Activated CD8-positive, alpha-beta memory T cell treated with anti-CD3 and anti-CD28 coated beads, Interleukin-2, amount 10 ng/mL, durations not matched to agents 7 days and 5 days (primary cell): ENCODE measurements at regions not wholly inside any gene's neighbourhood (a gene's known extent, or its start where the extent isn't known, plus 50 kb on each side); places are given as distances from the start of the nearest gene placed in this dataset.

Source experiments
- ATAC-seq: fragments of 150-1000 bp; cut with Tn5 transposase; one replicate; pipeline ENCODE4 v1.10.0; 2021; ENCODE audit warnings: moderate library complexity
- CTCF ChIA-PET: fragments of 350-600 bp; sonication (Branson Sonifier 250); formaldehyde crosslinking; loops from one replicate; lab custom pipeline; 2021; ENCODE audit warnings: antibody characterized with exemption; lab: Charles Lee
- DNase-seq: peaks from one replicate; pipeline ENCODE4 v3.0.0-alpha.2; 2020
- H3K27ac Mint-ChIP-seq: one replicate; pipeline ENCODE4 v1.8.0; 2021; ENCODE audit warnings: mild to moderate bottlenecking, mixed read lengths
- H3K27me3 Mint-ChIP-seq: one replicate; pipeline ENCODE4 v1.8.0; 2021; ENCODE audit warnings: mixed read lengths
- H3K36me3 Mint-ChIP-seq: one replicate; pipeline ENCODE4 v1.8.0; 2021; ENCODE audit warnings: mild to moderate bottlenecking, mixed read lengths
- H3K4me1 Mint-ChIP-seq: one replicate; pipeline ENCODE4 v1.8.0; 2021; ENCODE audit warnings: mixed read lengths
- H3K4me3 Mint-ChIP-seq: one replicate; pipeline ENCODE4 v1.8.0; 2021; ENCODE audit warnings: mild to moderate bottlenecking, moderate library complexity, mixed read lengths
- H3K9me3 Mint-ChIP-seq: one replicate; pipeline ENCODE4 v1.8.0; 2022; ENCODE audit warnings: low read depth, mixed read lengths

GRCh38 chr13:111519041-111519440 is 198.6 kb downstream of the TEX29 start:
- Mint-ChIP-seq H3K36me3 (peaks cover 2% of the 10 kb centered on the region), H3K27me3 (no peaks in the 10 kb centered on the region), H3K4me3 (no peak overlapping the region), H3K4me1 (no peaks in the 10 kb centered on the region), H3K27ac (no peak overlapping the region), H3K9me3 (no peaks in the 10 kb centered on the region)
- DNase-seq (no peak), ATAC-seq (no peak)
- CTCF ChIA-PET = no interaction called here

DNA sequence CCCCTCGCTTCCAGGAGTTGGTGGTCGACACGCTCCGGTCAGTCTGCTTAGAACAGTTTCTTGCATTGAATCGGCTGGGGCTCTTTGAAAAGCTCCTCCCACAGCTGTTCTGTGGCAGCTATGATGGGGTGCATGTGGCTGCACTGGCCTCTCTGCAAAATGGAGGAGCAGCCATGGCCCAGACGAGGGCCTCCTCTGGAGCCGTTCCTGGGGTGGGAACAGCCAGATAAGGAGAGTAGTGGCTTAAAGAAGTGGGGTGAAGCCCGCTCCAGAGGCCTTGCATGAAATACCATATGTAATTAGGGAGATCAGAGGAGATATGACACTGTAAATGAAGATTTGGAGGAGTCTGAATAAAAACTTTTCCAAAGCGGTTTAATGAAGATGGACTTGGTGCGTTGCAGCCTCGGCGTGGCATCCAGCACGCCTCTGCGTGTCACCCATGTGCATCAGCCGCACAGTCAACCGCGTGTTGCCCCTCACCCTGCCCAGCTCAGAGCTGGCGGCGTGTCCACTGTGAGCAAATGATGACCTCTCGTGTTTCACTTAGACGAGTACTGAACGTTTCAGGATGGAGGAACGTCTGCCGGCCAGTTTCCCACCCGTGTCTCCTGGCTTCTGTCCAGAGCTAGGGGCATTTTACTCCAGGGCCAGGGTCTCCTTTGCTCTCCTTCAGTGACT is 199.2 kb downstream of the TEX29 start:
- Mint-ChIP-seq H3K9me3 (no peaks in the 10 kb centered on the region), H3K27ac (no peak overlapping the region), H3K4me1 (no peaks in the 10 kb centered on the region), H3K36me3 (peaks cover 2% of the 10 kb centered on the region), H3K27me3 (no peaks in the 10 kb centered on the region), H3K4me3 (no peak overlapping the region)
- DNase-seq = no peak
- no peak for ATAC-seq
- CTCF ChIA-PET = no interaction called here

GRCh38 chr13:111521030-111521429 is 200.6 kb downstream of the TEX29 start:
- peaks cover 2% of the 10 kb centered on the region for H3K36me3 Mint-ChIP-seq
- DNase-seq (no peak), ATAC-seq (no peak)
- CTCF ChIA-PET = no interaction called here
- H3K27me3 Mint-ChIP-seq = no peaks in the 10 kb centered on the region
- no peaks in the 10 kb centered on the region for H3K9me3 Mint-ChIP-seq
- no peak overlapping the region for H3K4me3 Mint-ChIP-seq
- H3K4me1 Mint-ChIP-seq = no peaks in the 10 kb centered on the region
- H3K27ac Mint-ChIP-seq = no peak overlapping the region

DNA sequence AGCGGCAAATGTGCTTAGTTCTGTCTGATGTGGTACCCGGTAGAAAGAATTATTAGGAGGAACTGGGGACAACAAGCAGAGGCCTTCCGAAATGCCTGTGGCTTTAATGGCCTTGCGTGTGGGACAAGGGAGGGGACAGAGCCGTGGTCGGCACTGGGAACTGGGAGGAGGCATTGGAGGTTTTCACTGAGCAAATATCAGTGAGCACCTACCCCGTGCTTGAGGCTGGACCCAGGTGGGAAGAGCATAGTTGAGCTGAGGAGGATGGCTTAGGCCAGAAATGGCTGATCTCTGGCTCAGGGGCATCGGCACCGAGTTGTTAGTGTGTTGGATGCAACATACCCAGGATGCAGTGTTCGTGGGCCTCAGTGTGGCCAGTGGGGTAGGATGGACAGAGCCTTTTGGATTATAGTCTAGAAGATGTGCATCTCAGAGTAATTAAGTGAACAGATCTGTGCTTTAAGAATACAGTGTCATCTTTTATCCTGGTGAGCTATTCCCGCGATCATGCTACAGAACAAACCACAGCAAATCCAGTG is 201.3 kb downstream of the TEX29 start:
- no peaks in the 10 kb centered on the region for H3K9me3 Mint-ChIP-seq

GRCh38 chr13:111525320-111526118 is 205.1 kb downstream of the TEX29 start:
- CTCF ChIA-PET = no interaction called here
- ATAC-seq = no peak
- H3K4me3 Mint-ChIP-seq = no peak overlapping the region
- no peaks in the 10 kb centered on the region for H3K36me3 Mint-ChIP-seq
- no peaks in the 10 kb centered on the region for H3K4me1 Mint-ChIP-seq
- no peaks in the 10 kb centered on the region for H3K9me3 Mint-ChIP-seq
- H3K27ac Mint-ChIP-seq = no peak overlapping the region
- H3K27me3 Mint-ChIP-seq = peaks cover 2% of the 10 kb centered on the region
- DNase-seq = no peak

More for the DNA sequence above, 201.3 kb downstream of the TEX29 start:
- Mint-ChIP-seq H3K36me3 (peaks cover 2% of the 10 kb centered on the region), H3K4me1 (no peaks in the 10 kb centered on the region), H3K4me3 (no peak overlapping the region), H3K27me3 (no peaks in the 10 kb centered on the region), H3K27ac (no peak overlapping the region)
- CTCF ChIA-PET = no interaction called here
- DNase-seq = no peak
- no peak for ATAC-seq

DNA sequence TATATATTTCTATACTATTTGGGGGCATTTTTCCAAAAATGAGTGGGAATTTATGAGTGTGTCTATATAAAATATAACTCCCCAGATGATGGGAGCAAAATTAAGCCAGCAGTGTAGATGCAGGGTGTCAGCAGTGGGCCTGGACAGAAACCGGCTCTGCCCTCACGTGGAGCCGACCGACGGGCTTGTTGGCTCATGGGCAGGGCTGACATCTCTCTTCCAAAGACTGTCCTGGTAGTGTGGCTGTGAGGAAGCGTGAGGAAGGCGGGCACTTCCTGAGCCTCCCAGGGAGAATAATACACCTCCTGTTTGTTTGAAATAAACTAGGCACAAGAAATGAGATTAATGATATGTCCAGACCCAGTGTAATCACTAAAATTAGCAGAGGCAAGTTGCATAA is 206.5 kb downstream of the TEX29 start:
- H3K27ac Mint-ChIP-seq = no peak overlapping the region
- peaks cover 12% of the 10 kb centered on the region for H3K27me3 Mint-ChIP-seq
- H3K4me1 Mint-ChIP-seq = no peaks in the 10 kb centered on the region
- ATAC-seq (no peak), DNase-seq (no peak)
- no peaks in the 10 kb centered on the region for H3K9me3 Mint-ChIP-seq
- CTCF ChIA-PET = no interaction called here
- no peaks in the 10 kb centered on the region for H3K36me3 Mint-ChIP-seq
- H3K4me3 Mint-ChIP-seq = no peak overlapping the region

- DNase-seq = no peak
- CTCF ChIA-PET = no interaction called here
- ATAC-seq = no peak
- H3K27me3 Mint-ChIP-seq = peaks cover 17% of the 10 kb centered on the region
- no peaks in the 10 kb centered on the region for H3K9me3 Mint-ChIP-seq
- H3K36me3 Mint-ChIP-seq = no peaks in the 10 kb centered on the region
- no peak overlapping the region for H3K27ac Mint-ChIP-seq
- H3K4me3 Mint-ChIP-seq = no peak overlapping the region
- no peaks in the 10 kb centered on the region for H3K4me1 Mint-ChIP-seq
These were observed 207.3 kb downstream of the TEX29 start for GRCh38 chr13:111527614-111528229.

DNA sequence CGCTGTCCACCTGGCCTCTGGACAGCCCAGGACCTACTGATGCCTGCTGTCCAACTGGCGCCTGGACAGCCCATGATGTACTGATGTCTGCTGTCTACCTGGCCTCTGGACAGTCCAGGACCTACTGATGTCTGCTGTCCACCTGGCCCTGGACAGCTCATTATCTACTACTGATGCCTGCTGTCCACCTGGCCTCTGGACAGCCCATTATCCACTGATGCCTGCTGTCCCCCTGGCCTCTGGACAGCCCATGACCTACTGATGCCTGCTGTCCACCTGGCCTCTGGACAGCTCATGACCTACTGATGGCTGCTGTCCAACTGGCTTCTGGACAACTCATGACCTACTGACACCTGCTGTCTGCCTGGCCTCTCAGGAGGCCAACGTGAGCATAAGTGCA is 208.1 kb downstream of the TEX29 start:
- ATAC-seq (no peak), DNase-seq (no peak)
- Mint-ChIP-seq H3K4me3 (no peak overlapping the region), H3K4me1 (no peaks in the 10 kb centered on the region), H3K27ac (no peak overlapping the region), H3K36me3 (no peaks in the 10 kb centered on the region), H3K27me3 (peaks cover 25% of the 10 kb centered on the region), H3K9me3 (no peaks in the 10 kb centered on the region)
- CTCF ChIA-PET = no interaction called here

- Mint-ChIP-seq H3K36me3 (no peaks in the 10 kb centered on the region), H3K27me3 (peaks cover 41% of the 10 kb centered on the region), H3K4me1 (no peaks in the 10 kb centered on the region), H3K27ac (no peak overlapping the region), H3K4me3 (no peak overlapping the region), H3K9me3 (no peaks in the 10 kb centered on the region)
- ATAC-seq (no peak), DNase-seq (no peak)
- CTCF ChIA-PET = no interaction called here
These were observed 209.9 kb downstream of the TEX29 start for GRCh38 chr13:111530137-111530870.

- Mint-ChIP-seq H3K4me1 (no peaks in the 10 kb centered on the region), H3K27ac (no peak overlapping the region), H3K36me3 (no peaks in the 10 kb centered on the region), H3K9me3 (no peaks in the 10 kb centered on the region), H3K4me3 (no peak overlapping the region), H3K27me3 (peaks cover 53% of the 10 kb centered on the region)
- CTCF ChIA-PET = no interaction called here
- DNase-seq (no peak), ATAC-seq (no peak)
These were observed 211.1 kb downstream of the TEX29 start for GRCh38 chr13:111531505-111531904.

DNA sequence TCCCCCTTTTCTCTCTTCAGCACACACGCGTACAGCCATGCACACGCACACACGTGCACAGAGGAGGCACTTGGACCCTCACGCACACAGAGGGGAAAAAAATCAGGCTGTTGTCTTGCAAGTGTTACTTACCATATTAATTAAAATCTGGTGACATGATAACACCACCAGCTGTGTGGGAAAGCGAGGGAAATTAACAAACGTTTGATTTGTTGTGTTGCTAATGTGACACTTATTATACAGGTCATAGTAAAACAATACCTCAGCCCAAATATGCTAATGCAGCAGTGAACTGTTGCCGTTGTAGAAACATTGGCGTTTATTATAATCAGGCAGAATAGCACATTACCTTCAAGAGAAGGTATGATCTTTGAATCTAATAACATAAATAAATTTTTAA is 211.7 kb downstream of the TEX29 start:
- no peak for DNase-seq
- Mint-ChIP-seq H3K27ac (no peak overlapping the region), H3K36me3 (no peaks in the 10 kb centered on the region), H3K4me3 (no peak overlapping the region), H3K9me3 (no peaks in the 10 kb centered on the region), H3K4me1 (no peaks in the 10 kb centered on the region), H3K27me3 (peaks cover 55% of the 10 kb centered on the region)
- CTCF ChIA-PET = no interaction called here
- no peak for ATAC-seq

GRCh38 chr13:111533900-111534683 is 213.7 kb downstream of the TEX29 start:
- Mint-ChIP-seq H3K4me1 (no peaks in the 10 kb centered on the region), H3K36me3 (no peaks in the 10 kb centered on the region), H3K27me3 (peaks cover 55% of the 10 kb centered on the region), H3K4me3 (no peak overlapping the region), H3K9me3 (no peaks in the 10 kb centered on the region), H3K27ac (no peak overlapping the region)
- ATAC-seq (no peak), DNase-seq (no peak)
- CTCF ChIA-PET = no interaction called here
